Cardiac fibroblast (primary cell): ENCODE measurements at regions not wholly inside any gene's neighbourhood (a gene's known extent, or its start where the extent isn't known, plus 50 kb on each side); places are given as distances from the start of the nearest gene placed in this dataset.

ENCODE experiments used
- DNase-seq, 2 donors: peaks; one replicate each; pipeline versions ENCODE4 v3.0.0 to v3.0.0-alpha.2; 2010; ENCODE audit warnings: low read depth in 2 of 2
- H3K4me3 ChIP-seq, 2 donors: replicated peaks in 1 of 2; 1 replicate in 1 of 2; 2 replicates in 1 of 2; pipeline ENCODE4 v1.5.1; 2011; ENCODE audit warnings: low read depth in 2 of 2, low read length in 2 of 2, mild to moderate bottlenecking in 2 of 2, moderate library complexity in 1 of 2
- TF ChIP-seq, protein P1 (sequence below): IDR thresholded peaks from one replicate; pipeline ENCODE4 v1.5.1; 2011; ENCODE audit warnings: low read depth, mild to moderate bottlenecking, low read length, inconsistent platforms

DNA sequence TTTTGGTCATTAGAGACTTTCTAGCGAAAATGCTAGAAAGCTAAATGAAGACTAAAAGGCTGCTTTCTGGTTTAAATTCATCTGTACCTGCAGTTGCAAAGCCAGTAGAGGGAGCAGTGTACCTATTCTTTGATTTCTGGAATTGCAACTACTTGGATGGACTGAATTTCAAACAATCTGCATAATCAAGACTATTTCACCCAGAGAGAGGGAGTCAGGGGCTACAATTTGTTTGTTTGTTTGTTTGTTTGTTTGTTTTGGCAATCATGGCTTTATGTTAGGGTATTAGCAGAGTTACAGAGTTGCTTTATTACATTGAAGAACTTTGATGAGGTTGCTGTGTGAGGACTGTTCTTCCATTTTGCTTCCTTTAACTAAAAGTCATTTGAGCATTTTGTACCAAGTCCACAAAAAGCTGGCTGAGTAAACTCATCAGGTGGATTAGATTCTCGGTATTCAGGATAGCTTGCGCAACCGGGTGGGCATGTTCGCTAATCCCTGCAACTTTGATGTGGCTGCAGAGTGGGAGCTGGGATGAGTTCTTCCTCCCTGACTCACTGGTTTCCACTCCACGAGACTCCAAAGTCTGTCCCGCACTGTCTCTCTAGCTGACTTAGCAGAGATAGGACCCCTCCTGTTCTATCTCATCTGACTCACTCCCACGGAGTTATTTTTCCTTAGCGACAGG, 80.0 kb upstream of the TUT7 start:
- DNase-seq, result peak; percentile 77 to 88
- peak overlapping the region; percentile 8 to 16 for H3K4me3 ChIP-seq
- TF ChIP-seq, protein P1, sequence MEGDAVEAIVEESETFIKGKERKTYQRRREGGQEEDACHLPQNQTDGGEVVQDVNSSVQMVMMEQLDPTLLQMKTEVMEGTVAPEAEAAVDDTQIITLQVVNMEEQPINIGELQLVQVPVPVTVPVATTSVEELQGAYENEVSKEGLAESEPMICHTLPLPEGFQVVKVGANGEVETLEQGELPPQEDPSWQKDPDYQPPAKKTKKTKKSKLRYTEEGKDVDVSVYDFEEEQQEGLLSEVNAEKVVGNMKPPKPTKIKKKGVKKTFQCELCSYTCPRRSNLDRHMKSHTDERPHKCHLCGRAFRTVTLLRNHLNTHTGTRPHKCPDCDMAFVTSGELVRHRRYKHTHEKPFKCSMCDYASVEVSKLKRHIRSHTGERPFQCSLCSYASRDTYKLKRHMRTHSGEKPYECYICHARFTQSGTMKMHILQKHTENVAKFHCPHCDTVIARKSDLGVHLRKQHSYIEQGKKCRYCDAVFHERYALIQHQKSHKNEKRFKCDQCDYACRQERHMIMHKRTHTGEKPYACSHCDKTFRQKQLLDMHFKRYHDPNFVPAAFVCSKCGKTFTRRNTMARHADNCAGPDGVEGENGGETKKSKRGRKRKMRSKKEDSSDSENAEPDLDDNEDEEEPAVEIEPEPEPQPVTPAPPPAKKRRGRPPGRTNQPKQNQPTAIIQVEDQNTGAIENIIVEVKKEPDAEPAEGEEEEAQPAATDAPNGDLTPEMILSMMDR, result peak; percentile 68

DNA sequence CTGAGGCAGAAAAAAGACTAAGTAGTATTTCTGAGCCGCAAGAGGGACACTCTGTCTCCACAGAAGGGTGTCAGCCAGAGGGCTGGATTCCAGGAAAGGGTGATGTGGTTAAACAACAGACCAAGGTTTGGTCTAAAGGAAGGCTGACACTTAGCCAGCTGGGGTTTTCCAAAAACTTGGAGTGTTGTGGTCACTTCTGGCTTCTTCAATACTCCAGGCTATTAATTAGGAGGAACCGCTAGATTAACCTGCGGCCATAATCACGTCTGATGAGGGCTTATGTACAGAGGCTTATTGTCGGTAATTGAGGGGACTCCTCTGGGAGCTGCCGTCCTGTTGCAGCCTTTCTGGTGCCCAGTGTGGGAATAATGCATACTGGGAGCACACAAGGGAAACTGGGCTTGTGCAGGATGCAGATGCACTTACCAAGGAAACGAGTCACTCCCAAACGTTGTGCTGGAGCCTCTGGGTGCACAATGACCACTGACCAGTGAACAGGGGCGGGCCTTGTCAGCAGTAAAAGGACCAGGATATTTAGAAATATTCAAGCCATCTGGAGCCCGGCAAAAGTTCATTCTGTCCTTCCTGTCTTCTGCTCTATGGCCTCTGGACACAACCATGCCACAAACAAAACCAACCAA, 70.2 kb upstream of the TUT7 start:
- no peak overlapping the region for H3K4me3 ChIP-seq
- peak; percentile 15 to 26 for DNase-seq
- TF ChIP-seq, protein P1, result no peak

DNA sequence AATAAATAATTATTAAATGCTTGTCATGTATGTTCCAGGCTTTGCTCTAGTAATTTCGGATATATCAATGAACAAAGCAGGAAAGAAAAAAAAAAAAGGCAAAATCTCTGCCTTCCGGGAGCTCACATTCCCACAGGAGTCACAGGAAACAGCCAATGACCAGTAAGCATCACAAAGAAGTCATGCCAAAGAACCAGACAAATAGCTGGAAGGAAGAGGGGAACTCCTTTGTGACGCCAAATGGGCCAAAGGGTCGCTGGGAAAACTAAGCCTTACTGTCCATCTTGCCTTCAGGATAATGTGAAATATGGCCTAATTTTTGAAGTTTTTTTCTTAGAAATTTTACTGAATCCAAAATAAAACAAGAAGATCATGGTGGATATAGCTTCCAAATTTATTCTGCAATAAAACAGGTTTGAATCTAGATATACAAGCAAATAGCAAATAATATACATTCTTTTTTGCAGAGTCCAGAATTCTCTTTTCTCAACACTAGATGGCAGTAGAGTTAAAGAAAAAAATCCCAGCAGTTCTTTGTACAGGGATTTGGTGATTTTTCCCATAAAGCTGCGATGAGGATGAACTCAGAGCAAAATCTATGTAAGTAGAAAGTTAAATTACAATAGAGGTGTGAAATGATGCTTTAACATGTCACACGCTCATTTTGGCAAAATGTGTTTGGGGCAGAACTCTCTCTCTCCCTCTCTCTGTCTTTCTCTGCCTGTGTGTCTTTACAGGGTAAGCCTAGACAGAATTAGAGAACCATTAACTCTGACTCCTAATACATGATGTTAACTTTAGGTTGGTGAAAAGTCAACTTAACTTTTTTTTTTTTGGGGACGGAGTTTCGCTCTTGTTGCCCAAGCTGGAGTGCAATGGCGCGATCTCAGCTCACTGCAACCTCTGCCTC, 60.0 kb upstream of the TUT7 start:
- peak; percentile 67 to 69 for DNase-seq
- TF ChIP-seq, protein P1, result peak; percentile 56
- no peak overlapping the region for H3K4me3 ChIP-seq

DNA sequence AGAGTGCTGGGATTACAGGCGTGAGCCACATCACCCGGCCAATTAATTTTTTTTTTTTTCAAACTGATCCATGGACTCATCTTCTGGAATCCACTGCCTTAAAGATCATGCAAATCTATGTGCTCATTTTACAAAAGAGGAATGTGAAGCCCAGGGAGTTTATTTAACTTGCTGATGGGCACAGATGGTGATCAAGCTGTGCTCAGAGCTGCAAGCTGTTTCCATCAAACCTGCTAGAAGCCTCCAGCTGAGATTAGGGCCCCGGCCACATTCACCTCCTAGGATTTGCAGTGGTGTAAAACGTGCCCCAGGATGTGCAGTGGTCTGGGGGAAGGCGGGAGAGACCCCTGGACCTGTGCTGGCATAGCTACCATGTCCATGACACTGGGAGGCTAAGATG, 56.1 kb upstream of the TUT7 start:
- TF ChIP-seq, protein P1, result no peak
- DNase-seq, result no peak
- no peak overlapping the region for H3K4me3 ChIP-seq

DNA sequence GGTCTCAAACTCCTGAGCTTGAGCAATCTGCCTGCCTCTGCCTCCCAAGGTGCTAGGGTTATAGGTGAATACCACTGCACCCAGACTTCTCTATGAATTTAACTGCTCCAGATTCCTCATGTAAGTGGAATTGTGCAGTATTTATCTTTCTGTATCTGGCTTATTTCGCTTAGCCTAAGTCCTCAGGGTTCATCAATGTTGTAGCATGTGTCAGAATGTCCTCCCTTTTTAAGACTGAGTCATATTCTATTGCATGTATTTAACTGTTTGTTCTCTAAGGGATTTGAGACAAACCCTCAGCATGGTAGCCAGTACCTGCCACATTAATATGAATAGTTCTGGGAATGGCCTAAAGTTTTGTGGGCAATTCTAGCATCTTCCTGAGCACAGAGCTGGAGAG, 53.9 kb upstream of the TUT7 start:
- H3K4me3 ChIP-seq, result no peak overlapping the region
- TF ChIP-seq, protein P1, result no peak
- DNase-seq, result peak; percentile 8 to 64

DNA sequence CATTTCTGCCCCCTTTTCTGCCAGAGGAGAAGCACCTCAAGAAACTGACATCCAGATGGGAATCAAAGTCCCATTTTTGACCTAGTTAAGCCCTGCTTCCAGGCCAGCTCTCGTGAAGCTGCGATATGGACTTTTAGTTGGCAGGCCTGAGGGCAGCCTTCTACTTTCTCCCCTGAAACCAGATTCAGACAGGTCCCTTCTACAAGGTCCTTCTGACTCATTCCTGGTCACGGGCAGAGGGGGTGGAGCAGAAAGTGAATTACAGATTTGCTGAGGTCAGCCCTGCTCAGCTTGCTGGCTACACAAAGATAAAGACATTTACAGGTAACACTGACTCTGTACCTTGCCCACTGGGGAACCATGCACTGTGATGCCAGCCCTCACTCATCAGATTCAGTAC, 52.8 kb upstream of the TUT7 start:
- TF ChIP-seq, protein P1, result no peak
- H3K4me3 ChIP-seq, result no peak overlapping the region
- peak; percentile 46 to 75 for DNase-seq
